Tibial nerve (tissue), 4 donors: ENCODE measurements at regions not wholly inside any gene's neighbourhood (a gene's known extent, or its start where the extent isn't known, plus 50 kb on each side); places are given as distances from the start of the nearest gene placed in this dataset.

Experiments used
- DNase-seq, 2 donors: peaks; one replicate each; pipeline ENCODE4 v3.0.0-alpha.2; 2019; ENCODE audit warnings: low spot score in 2 of 2
- H3K27ac ChIP-seq, 4 donors: fragments of 200-600 bp; sonication (generic) in 3 of 4; one replicate each; pipeline ENCODE4 v1.5.1; 2017 to 2019; ENCODE audit warnings: mild to moderate bottlenecking in 1 of 4
- H3K27me3 ChIP-seq, 2 donors: fragments of 200-600 bp; sonication (generic) in 1 of 2; one replicate each; pipeline versions ENCODE4 v1.5.1 to v1.6.0; 2017 to 2019
- H3K36me3 ChIP-seq, 3 donors: fragments of 200-600 bp; sonication (generic); one replicate each; pipeline ENCODE4 v1.5.1; 2018 to 2019
- H3K4me1 ChIP-seq, 4 donors: fragments of 200-600 bp; sonication (generic) in 3 of 4; one replicate each; pipeline ENCODE4 v1.5.1; 2017 to 2019
- H3K4me3 ChIP-seq, 4 donors: fragments of 200-600 bp; sonication (generic) in 3 of 4; one replicate each; pipeline ENCODE4 v1.5.1; 2017 to 2019; ENCODE audit warnings: mild to moderate bottlenecking in 1 of 4, moderate library complexity in 1 of 4
- H3K9me3 ChIP-seq, 4 donors: fragments of 200-600 bp; sonication (generic) in 3 of 4; one replicate each; pipeline ENCODE4 v1.5.1; 2017 to 2019
- EP300 ChIP-seq, 2 donors: sonication (generic); formaldehyde crosslinking; IDR thresholded peaks; one replicate each; pipeline ENCODE4 v1.6.1; 2017; ENCODE audit warnings: antibody characterized with exemption in 2 of 2, mild to moderate bottlenecking in 1 of 2
- POLR2A ChIP-seq, 2 donors: fragments of 450-650 bp; IDR thresholded peaks; one replicate each; pipeline ENCODE4 v1.6.1; 2017; ENCODE audit warnings: antibody characterized with exemption in 2 of 2, mild to moderate bottlenecking in 2 of 2, moderate library complexity in 2 of 2
- WGBS, 2 donors: methylation state at CpG; one replicate each; pipeline ENCODE4 v1.1.5; 2018; 5-methylcytosine and 5-hydroxymethylcytosine counted together
- TF ChIP-seq, protein P1 (sequence below), 5 experiments: fragments of 200-600 bp in 3 of 5; fragments of 450-650 bp in 2 of 5; sonication (generic) in 3 of 5; IDR thresholded peaks; one replicate each; pipeline ENCODE4 v1.5.1; 2016 to 2019; ENCODE audit warnings: antibody characterized with exemption in 5 of 5, mild to moderate bottlenecking in 3 of 5, moderate library complexity in 2 of 5

DNA sequence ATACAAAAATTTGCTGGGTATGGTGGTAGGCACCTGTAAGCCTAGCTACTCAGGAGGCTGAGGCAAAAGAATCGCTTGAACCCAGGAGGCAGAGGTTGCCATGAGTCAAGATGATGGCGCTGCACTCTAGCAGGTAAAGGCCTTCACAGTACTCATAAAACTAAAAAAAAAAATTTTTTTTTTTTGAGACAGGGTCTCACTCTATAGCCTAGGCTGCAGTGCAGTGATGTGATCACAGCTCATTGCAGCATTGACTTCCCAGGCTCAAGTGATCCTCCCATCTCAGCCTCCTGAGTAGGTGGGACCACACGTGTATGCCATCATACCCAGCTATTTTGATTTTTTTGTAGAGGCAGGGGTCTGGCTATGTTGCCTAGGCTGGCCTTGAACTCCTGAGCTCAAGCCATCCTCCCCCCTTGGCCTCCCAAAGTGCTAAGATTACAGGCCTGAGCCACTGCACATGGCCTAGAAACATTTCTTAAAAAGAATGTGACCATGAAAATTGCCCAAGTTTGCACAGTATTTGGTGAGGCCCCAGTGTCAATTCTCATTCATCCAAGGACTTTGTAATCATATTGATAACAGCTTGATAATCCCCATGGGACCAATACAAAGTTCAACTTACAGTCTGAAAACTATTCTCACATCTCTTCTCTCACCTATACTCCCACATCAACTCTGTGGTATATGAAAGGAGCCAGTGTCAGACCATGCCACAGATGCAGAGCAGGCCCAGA lies 64.2 kb upstream of the MYCN start:
- H3K4me3 ChIP-seq, result no peak overlapping the region
- no peak overlapping the region for H3K27ac ChIP-seq
- TF ChIP-seq, protein P1, sequence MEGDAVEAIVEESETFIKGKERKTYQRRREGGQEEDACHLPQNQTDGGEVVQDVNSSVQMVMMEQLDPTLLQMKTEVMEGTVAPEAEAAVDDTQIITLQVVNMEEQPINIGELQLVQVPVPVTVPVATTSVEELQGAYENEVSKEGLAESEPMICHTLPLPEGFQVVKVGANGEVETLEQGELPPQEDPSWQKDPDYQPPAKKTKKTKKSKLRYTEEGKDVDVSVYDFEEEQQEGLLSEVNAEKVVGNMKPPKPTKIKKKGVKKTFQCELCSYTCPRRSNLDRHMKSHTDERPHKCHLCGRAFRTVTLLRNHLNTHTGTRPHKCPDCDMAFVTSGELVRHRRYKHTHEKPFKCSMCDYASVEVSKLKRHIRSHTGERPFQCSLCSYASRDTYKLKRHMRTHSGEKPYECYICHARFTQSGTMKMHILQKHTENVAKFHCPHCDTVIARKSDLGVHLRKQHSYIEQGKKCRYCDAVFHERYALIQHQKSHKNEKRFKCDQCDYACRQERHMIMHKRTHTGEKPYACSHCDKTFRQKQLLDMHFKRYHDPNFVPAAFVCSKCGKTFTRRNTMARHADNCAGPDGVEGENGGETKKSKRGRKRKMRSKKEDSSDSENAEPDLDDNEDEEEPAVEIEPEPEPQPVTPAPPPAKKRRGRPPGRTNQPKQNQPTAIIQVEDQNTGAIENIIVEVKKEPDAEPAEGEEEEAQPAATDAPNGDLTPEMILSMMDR (IDR thresholded peaks at IDR 0.05), result no peak
- TF ChIP-seq EP300 (IDR thresholded peaks at IDR 0.05) (no peak), POLR2A (IDR thresholded peaks at IDR 0.05) (no peak)
- H3K4me1 ChIP-seq, result no peaks in the 10 kb centered on the region
- no peaks in the 10 kb centered on the region for H3K36me3 ChIP-seq
- no peaks in the 10 kb centered on the region for H3K27me3 ChIP-seq
- WGBS, 2 donors, result 90 to 92% methylated on average over 3 of the region's 3 CpGs
- peaks cover 0 to 11% (median 0%) of the 10 kb centered on the region in 4 donors for H3K9me3 ChIP-seq
- DNase-seq, result no peak

- Histone ChIP-seq H3K36me3 (no peaks in the 10 kb centered on the region), H3K27me3 (no peaks in the 10 kb centered on the region), H3K4me3 (no peak overlapping the region), H3K4me1 (no peaks in the 10 kb centered on the region), H3K9me3 (peaks cover 0 to 11% (median 0%) of the 10 kb centered on the region in 4 donors), H3K27ac (no peak overlapping the region)
- no peak for TF ChIP-seq POLR2A (IDR thresholded peaks at IDR 0.05)
- TF ChIP-seq, protein P1 (IDR thresholded peaks at IDR 0.05), result no peak
- TF ChIP-seq EP300 (IDR thresholded peaks at IDR 0.05), result no peak
- WGBS, 2 donors, result 94 to 95% methylated on average over 6 of the region's 6 CpGs
- DNase-seq, result no peak
Measured at GRCh38 chr2:15880226-15881119, 59.9 kb upstream of the MYCN start.

DNA sequence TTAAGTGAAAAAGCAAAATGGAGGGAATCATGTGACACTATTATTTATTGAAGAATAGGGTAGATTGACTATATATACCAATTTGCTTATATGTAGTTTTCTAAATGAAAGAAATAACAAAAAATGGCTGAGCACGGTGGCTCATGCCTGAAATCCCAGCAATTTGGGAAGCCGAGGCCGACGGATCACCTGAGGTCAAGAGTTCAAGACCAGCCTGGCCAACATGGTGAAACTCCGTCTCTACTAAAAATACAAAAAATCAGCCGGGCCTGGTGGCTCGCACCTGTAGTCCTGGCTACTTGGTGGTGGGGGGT lies 59.3 kb upstream of the MYCN start:
- H3K27ac ChIP-seq, result no peak overlapping the region
- DNase-seq, result no peak
- peaks cover 0 to 11% (median 0%) of the 10 kb centered on the region in 4 donors for H3K9me3 ChIP-seq
- TF ChIP-seq, protein P1 (IDR thresholded peaks at IDR 0.05), result no peak
- TF ChIP-seq EP300 (IDR thresholded peaks at IDR 0.05) (no peak), POLR2A (IDR thresholded peaks at IDR 0.05) (no peak)
- no peaks in the 10 kb centered on the region for H3K27me3 ChIP-seq
- no peaks in the 10 kb centered on the region for H3K4me1 ChIP-seq
- H3K4me3 ChIP-seq, result no peak overlapping the region
- WGBS, 2 donors, result 81% methylated on average over 7 of the region's 7 CpGs
- no peaks in the 10 kb centered on the region for H3K36me3 ChIP-seq

DNA sequence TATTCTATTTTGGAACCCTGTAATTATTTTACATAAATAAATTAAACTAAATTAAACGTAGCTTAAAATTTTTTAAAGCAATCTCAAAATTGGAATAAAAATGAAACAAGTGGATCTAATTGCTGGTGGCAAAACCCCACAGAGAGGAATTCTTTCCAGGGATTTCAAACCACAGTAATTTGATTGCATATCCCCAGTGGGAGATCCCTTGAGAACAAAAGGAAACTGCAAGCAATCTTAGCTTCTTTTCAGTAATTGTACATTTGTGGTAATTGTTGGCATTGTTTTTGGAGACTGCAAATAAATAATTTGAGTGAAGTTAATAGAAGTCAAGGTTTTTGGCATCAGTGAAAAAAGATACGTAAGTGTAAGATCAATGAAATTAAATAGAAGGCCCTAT lies 58.7 kb upstream of the MYCN start:
- 72 to 77% methylated on average over 2 of the region's 2 CpGs for WGBS, 2 donors

More for the DNA sequence above, 58.7 kb upstream of the MYCN start:
- Histone ChIP-seq H3K27me3 (no peaks in the 10 kb centered on the region), H3K4me3 (no peak overlapping the region), H3K27ac (no peak overlapping the region), H3K4me1 (no peaks in the 10 kb centered on the region), H3K36me3 (no peaks in the 10 kb centered on the region), H3K9me3 (peaks cover 0 to 5% (median 0%) of the 10 kb centered on the region in 4 donors)
- TF ChIP-seq POLR2A (IDR thresholded peaks at IDR 0.05) (no peak), EP300 (IDR thresholded peaks at IDR 0.05) (no peak)
- TF ChIP-seq, protein P1 (IDR thresholded peaks at IDR 0.05), result no peak
- DNase-seq, result no peak
